Activated naive CD8-positive, alpha-beta T cell (primary cell): ENCODE measurements at regions not wholly inside any gene's neighbourhood (a gene's known extent, or its start where the extent isn't known, plus 50 kb on each side); places are given as distances from the start of the nearest gene placed in this dataset.

Experiments
- H3K27ac Mint-ChIP-seq: one replicate; pipeline ENCODE4 v1.8.0; 2021; ENCODE audit warnings: mixed read lengths
- H3K27me3 Mint-ChIP-seq: one replicate; pipeline ENCODE4 v1.8.0; 2021; ENCODE audit warnings: mixed read lengths
- H3K36me3 Mint-ChIP-seq: one replicate; pipeline ENCODE4 v1.8.0; 2021; ENCODE audit warnings: mixed read lengths
- H3K4me1 Mint-ChIP-seq: one replicate; pipeline ENCODE4 v1.8.0; 2021; ENCODE audit warnings: low read depth, mixed read lengths
- H3K4me3 Mint-ChIP-seq: one replicate; pipeline ENCODE4 v1.8.0; 2021; ENCODE audit warnings: mild to moderate bottlenecking, mixed read lengths
- H3K9me3 Mint-ChIP-seq: one replicate; pipeline ENCODE4 v1.8.0; 2021; ENCODE audit warnings: low read depth, mixed read lengths

- Mint-ChIP-seq H3K9me3 (peaks cover 3% of the 10 kb centered on the region), H3K4me3 (no peak overlapping the region), H3K27ac (no peak overlapping the region), H3K36me3 (no peaks in the 10 kb centered on the region), H3K4me1 (no peaks in the 10 kb centered on the region), H3K27me3 (peaks cover 10% of the 10 kb centered on the region)
Observed at GRCh38 chr2:173607606-173608311, 253.1 kb downstream of the CDCA7 start.

DNA sequence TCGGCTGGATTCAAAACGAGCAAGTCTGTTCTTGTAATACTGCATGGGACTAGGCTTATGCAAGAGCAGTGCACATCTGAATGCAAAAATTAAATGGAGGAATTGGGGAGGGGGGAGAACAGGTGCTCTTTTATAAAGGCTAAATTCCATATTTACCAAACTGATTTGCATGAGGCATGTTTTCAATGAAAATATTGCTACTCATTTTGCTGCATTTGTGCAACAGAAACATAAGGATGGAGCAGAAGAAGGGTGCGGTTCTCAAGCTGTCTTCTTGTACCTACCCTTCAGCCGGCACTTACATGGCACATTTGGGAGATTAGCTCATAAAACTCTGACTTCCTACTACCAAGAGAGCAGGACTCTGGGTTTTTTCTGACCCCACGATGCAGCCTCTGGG is 256.4 kb downstream of the CDCA7 start:
- no peaks in the 10 kb centered on the region for H3K4me1 Mint-ChIP-seq
- no peak overlapping the region for H3K27ac Mint-ChIP-seq
- H3K9me3 Mint-ChIP-seq = no peaks in the 10 kb centered on the region
- H3K27me3 Mint-ChIP-seq = peaks cover 13% of the 10 kb centered on the region
- H3K36me3 Mint-ChIP-seq = no peaks in the 10 kb centered on the region
- no peak overlapping the region for H3K4me3 Mint-ChIP-seq

GRCh38 chr2:173612354-173612753 is 257.7 kb downstream of the CDCA7 start:
- Mint-ChIP-seq H3K27me3 (peaks cover 16% of the 10 kb centered on the region), H3K9me3 (peaks cover 8% of the 10 kb centered on the region), H3K4me3 (no peak overlapping the region), H3K27ac (no peak overlapping the region), H3K4me1 (no peaks in the 10 kb centered on the region), H3K36me3 (peaks cover 3% of the 10 kb centered on the region)

DNA sequence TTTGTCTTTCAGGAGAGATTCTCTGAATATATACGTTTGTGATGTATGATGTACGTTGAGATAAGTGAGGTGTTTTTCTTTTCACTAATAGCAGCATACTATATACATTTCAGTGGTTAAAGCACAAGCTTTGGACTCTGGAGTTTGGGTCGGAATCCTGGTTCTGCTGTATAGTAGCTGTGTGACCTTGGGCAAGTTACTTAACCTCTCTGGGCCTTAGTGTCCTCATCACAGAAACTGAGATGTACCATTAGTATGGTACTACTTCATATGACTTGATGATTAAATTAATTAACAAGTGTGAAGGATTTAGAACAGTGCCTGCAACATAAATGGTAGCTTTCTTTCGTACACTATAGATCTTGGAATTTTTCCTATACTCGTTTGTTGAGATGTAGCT is 258.7 kb downstream of the CDCA7 start:
- Mint-ChIP-seq H3K27ac (no peak overlapping the region), H3K4me3 (no peak overlapping the region), H3K9me3 (peaks cover 10% of the 10 kb centered on the region), H3K36me3 (peaks cover 3% of the 10 kb centered on the region), H3K27me3 (peaks cover 16% of the 10 kb centered on the region), H3K4me1 (no peaks in the 10 kb centered on the region)

- Mint-ChIP-seq H3K36me3 (peaks cover 3% of the 10 kb centered on the region), H3K4me1 (no peaks in the 10 kb centered on the region), H3K27ac (no peak overlapping the region), H3K9me3 (peaks cover 10% of the 10 kb centered on the region), H3K27me3 (peaks cover 16% of the 10 kb centered on the region), H3K4me3 (no peak overlapping the region)
Observed at GRCh38 chr2:173614265-173614930, 259.7 kb downstream of the CDCA7 start.

DNA sequence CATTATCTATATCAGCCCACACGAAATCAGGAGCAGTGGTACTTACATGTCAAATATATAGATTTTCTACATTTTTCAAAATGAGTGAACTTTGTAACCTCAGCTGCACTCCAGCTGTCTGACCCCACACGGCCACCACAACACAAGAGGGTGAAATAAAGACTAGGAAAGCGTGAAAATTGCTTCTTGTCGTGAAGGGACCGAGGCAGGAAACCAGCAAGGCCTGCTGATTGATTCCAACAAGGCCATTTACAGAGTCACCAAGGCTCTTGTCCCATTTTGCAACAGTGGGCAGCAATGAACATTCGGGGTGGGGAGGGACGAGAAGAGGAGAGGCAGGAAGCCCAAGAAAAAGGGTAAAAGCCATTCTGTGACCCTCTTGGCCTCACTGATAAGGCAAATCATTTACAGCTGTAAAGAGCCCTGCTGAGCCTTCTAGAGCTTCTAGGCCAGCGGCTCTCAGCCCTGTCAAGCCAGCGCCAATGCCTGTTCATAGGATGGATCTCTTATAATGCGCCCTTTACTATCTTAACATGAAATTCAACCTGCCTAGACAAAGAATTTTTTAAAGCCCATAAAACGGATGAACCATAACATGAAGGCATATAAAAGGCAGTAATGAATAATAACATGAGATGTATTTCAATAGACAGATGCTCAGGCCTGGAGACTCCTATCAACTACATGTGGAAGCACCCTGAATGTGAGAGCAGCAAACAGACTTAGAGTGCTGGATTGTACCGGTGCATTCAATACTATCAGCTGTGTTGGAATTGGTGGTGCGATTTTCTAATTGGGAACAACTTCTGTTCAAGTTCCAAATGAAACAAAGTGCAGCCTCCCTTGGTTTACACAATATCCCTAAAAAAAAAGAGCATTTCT is 269.0 kb downstream of the CDCA7 start:
- Mint-ChIP-seq H3K27ac (no peak overlapping the region), H3K36me3 (no peaks in the 10 kb centered on the region), H3K4me1 (no peaks in the 10 kb centered on the region), H3K4me3 (no peak overlapping the region), H3K27me3 (peaks cover 8% of the 10 kb centered on the region), H3K9me3 (no peaks in the 10 kb centered on the region)

DNA sequence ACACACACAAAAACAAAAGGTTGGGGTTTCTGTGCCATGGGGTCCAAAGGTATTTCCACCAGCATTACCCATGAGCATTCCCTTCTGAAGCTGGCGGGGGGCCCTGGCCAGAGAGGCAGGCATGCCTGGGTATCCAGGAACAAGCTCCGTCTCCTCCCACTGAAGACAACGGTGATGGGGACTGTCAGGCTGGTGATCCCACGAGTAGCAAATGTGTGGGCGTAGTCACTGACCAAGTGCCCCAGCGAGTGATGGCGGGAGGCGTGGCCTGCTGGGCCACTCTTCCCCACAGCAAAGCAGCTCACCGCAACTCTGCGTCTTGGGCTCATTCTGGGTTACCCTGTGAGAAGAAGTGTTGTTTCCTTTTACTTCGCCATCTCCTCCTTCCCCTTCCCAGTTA is 270.6 kb downstream of the CDCA7 start:
- no peak overlapping the region for H3K4me3 Mint-ChIP-seq

GRCh38 chr2:173629076-173629475 is 274.4 kb downstream of the CDCA7 start:
- Mint-ChIP-seq H3K27ac (no peak overlapping the region), H3K4me1 (no peaks in the 10 kb centered on the region), H3K4me3 (no peak overlapping the region), H3K9me3 (no peaks in the 10 kb centered on the region), H3K36me3 (no peaks in the 10 kb centered on the region), H3K27me3 (peaks cover 15% of the 10 kb centered on the region)

More for the DNA sequence above, 270.6 kb downstream of the CDCA7 start:
- Mint-ChIP-seq H3K36me3 (no peaks in the 10 kb centered on the region), H3K4me1 (no peaks in the 10 kb centered on the region), H3K27ac (no peak overlapping the region), H3K27me3 (peaks cover 11% of the 10 kb centered on the region), H3K9me3 (no peaks in the 10 kb centered on the region)

DNA sequence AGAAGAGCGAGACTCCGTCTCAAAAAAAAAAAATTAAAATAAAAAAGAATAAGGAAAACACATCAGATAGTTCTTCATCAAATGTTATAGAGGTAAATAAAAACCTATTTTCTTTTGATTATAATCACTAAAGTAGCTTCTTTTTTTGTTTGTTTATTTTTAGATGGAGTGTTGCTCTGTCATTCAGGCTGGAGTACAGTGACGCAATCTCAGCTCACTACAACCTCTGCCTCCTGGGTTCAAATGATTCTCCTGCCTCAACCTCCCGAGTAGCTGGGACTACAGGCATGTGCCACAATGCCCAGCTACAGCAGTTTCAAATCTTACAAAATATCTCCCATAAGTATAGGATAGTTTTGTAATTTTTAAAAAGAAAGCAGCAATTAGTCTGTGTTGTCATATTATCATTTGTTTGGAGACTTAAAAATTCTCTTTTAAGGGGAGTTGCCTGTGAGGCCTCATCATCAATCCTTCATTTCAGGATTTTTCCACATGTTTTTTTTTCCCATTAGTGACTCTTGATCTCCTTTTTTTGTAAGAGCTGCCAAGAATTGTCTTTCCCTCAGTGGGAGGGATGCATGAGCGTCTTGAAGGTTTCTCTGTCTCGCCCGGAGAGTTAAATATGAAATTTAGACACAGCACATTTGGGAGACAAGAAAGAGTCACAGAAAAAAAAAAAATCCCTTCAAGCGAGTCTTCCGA is 275.9 kb downstream of the CDCA7 start:
- Mint-ChIP-seq H3K9me3 (no peaks in the 10 kb centered on the region), H3K27ac (no peak overlapping the region), H3K27me3 (peaks cover 16% of the 10 kb centered on the region), H3K4me1 (no peaks in the 10 kb centered on the region), H3K4me3 (no peak overlapping the region), H3K36me3 (no peaks in the 10 kb centered on the region)

- H3K9me3 Mint-ChIP-seq = no peaks in the 10 kb centered on the region
Observed at GRCh38 chr2:173631127-173631460, 276.4 kb downstream of the CDCA7 start.

DNA sequence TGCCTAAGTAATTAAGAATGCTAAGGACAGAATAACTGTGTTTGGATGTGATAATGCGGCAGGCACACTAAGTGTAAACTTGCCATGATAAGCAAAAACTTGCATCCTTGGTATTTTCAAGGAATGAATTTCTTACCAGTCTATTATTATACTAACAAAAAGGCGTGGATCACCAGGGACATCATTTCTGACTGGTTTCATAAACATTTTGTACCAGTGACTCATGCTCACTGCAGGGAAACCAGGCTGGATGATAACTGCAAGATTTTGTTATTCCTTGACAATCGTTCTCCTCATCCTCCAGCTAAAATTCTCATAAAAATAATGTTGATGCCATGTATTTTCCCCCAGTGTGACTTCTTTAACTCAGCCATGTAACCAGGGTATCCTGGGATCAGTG is 289.5 kb downstream of the CDCA7 start:
- Mint-ChIP-seq H3K27me3 (peaks cover 4% of the 10 kb centered on the region), H3K27ac (no peak overlapping the region), H3K36me3 (no peaks in the 10 kb centered on the region), H3K4me1 (no peaks in the 10 kb centered on the region), H3K4me3 (no peak overlapping the region), H3K9me3 (no peaks in the 10 kb centered on the region)

More at GRCh38 chr2:173631127-173631460, 276.4 kb downstream of the CDCA7 start:
- H3K4me1 Mint-ChIP-seq = no peaks in the 10 kb centered on the region
- H3K27ac Mint-ChIP-seq = no peak overlapping the region
- H3K36me3 Mint-ChIP-seq = no peaks in the 10 kb centered on the region
- no peak overlapping the region for H3K4me3 Mint-ChIP-seq
- H3K27me3 Mint-ChIP-seq = peaks cover 16% of the 10 kb centered on the region

- Mint-ChIP-seq H3K27me3 (peaks cover 8% of the 10 kb centered on the region), H3K4me1 (no peaks in the 10 kb centered on the region), H3K36me3 (no peaks in the 10 kb centered on the region), H3K4me3 (no peak overlapping the region), H3K9me3 (no peaks in the 10 kb centered on the region), H3K27ac (no peak overlapping the region)
Observed at GRCh38 chr2:173647681-173648311, 293.1 kb downstream of the CDCA7 start.

- Mint-ChIP-seq H3K27ac (no peak overlapping the region), H3K36me3 (no peaks in the 10 kb centered on the region), H3K27me3 (peaks cover 8% of the 10 kb centered on the region), H3K9me3 (no peaks in the 10 kb centered on the region), H3K4me3 (no peak overlapping the region), H3K4me1 (no peaks in the 10 kb centered on the region)
Observed at GRCh38 chr2:173648816-173649215, 294.1 kb downstream of the CDCA7 start.

DNA sequence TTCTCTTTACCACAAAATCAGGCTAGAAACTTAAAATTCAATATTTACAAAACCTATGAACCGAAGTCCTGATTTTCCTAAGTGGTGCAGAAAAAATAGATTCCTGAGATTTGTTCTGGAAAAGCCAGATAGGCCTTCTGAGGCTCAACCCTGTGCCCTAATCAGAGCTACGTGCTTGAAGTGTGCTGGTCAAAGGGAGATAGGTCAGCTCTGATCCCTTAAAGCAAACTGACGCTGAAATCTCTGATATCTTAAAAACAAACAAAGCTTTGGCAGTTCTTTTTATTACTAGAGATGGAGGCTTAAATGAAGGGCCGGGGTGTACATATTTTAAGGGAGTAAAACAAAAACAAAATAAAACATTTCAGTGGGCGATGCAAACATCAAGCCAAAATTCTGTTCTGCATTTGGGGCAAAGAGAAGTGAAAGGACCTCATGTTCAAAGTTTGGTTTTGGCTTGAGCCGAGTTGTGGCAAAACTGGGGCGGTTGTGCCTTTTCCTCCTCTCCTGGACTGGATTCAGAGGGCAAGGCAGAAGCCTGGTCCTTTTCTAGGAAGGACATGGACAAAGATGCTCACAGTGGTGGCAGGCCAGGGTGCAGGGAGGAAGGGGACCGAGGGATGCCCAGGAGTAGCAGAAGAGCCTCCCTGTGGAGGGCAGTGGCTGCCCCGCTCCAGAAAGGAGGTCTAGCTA is 295.0 kb downstream of the CDCA7 start:
- Mint-ChIP-seq H3K27ac (no peak overlapping the region), H3K36me3 (no peaks in the 10 kb centered on the region), H3K4me1 (no peaks in the 10 kb centered on the region), H3K4me3 (no peak overlapping the region), H3K9me3 (no peaks in the 10 kb centered on the region), H3K27me3 (peaks cover 8% of the 10 kb centered on the region)
